ENCODE measurements at regions not wholly inside any gene's neighbourhood (a gene's known extent, or its start where the extent isn't known, plus 50 kb on each side); places are given as distances from the start of the nearest gene placed in this dataset.
A peak's percentile ranks its signal among the peaks of the same experiment; 100 is the strongest.
"Not testable (repeated sequence)": the region's sequence is repeated elsewhere in the genome, so short reads cannot be mapped to it uniquely, and the experiment has no call there.

GRCh38 chrX:99271641-99272040 is 1138.4 kb downstream of the PCDH19 start:
- ATAC-seq (no peak), DNase-seq (no peak)
- Histone ChIP-seq H3K4me1 (no peaks in the 10 kb centered on the region), H3K27me3 (no peaks in the 10 kb centered on the region), H3K9me3 (no peaks in the 10 kb centered on the region), H3K27ac (no peak overlapping the region), H3K36me3 (no peaks in the 10 kb centered on the region), H3K4me3 (no peak overlapping the region)
- intact Hi-C loops (cut with DNase I), result no loop called here
- TF ChIP-seq, protein P1, sequence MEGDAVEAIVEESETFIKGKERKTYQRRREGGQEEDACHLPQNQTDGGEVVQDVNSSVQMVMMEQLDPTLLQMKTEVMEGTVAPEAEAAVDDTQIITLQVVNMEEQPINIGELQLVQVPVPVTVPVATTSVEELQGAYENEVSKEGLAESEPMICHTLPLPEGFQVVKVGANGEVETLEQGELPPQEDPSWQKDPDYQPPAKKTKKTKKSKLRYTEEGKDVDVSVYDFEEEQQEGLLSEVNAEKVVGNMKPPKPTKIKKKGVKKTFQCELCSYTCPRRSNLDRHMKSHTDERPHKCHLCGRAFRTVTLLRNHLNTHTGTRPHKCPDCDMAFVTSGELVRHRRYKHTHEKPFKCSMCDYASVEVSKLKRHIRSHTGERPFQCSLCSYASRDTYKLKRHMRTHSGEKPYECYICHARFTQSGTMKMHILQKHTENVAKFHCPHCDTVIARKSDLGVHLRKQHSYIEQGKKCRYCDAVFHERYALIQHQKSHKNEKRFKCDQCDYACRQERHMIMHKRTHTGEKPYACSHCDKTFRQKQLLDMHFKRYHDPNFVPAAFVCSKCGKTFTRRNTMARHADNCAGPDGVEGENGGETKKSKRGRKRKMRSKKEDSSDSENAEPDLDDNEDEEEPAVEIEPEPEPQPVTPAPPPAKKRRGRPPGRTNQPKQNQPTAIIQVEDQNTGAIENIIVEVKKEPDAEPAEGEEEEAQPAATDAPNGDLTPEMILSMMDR (IDR thresholded peaks at IDR 0.05), result no peak

- DNase-seq (no peak), ATAC-seq (no peak)
- intact Hi-C loops (cut with DNase I), result no loop called here
- TF ChIP-seq, protein P1 (IDR thresholded peaks at IDR 0.05), result no peak
- no peaks in the 10 kb centered on the region for H3K4me1 ChIP-seq
- no peaks in the 10 kb centered on the region for H3K36me3 ChIP-seq
- no peaks in the 10 kb centered on the region for H3K9me3 ChIP-seq
- no peaks in the 10 kb centered on the region for H3K27me3 ChIP-seq
- no peak overlapping the region for H3K4me3 ChIP-seq
- H3K27ac ChIP-seq, result no peak overlapping the region
These were observed 1143.8 kb downstream of the PCDH19 start for GRCh38 chrX:99266255-99266654.

GRCh38 chrX:99248180-99248579 is 1161.9 kb downstream of the PCDH19 start:
- Histone ChIP-seq H3K4me1 (no peaks in the 10 kb centered on the region), H3K9me3 (no peaks in the 10 kb centered on the region), H3K27me3 (no peaks in the 10 kb centered on the region), H3K4me3 (no peak overlapping the region), H3K27ac (no peak overlapping the region), H3K36me3 (no peaks in the 10 kb centered on the region)
- ATAC-seq (no peak), DNase-seq (no peak)
- intact Hi-C loops (cut with DNase I), result no loop called here
- TF ChIP-seq, protein P1 (IDR thresholded peaks at IDR 0.05), result no peak

- TF ChIP-seq, protein P1 (IDR thresholded peaks at IDR 0.05), result no peak
- Histone ChIP-seq H3K9me3 (no peaks in the 10 kb centered on the region), H3K4me3 (no peak overlapping the region), H3K36me3 (no peaks in the 10 kb centered on the region), H3K27ac (no peak overlapping the region), H3K4me1 (no peaks in the 10 kb centered on the region), H3K27me3 (no peaks in the 10 kb centered on the region)
- ATAC-seq, result no peak
- no peak for DNase-seq
- intact Hi-C loops (cut with DNase I), result no loop called here
These were observed 1168.1 kb downstream of the PCDH19 start for GRCh38 chrX:99242001-99242400.

DNA sequence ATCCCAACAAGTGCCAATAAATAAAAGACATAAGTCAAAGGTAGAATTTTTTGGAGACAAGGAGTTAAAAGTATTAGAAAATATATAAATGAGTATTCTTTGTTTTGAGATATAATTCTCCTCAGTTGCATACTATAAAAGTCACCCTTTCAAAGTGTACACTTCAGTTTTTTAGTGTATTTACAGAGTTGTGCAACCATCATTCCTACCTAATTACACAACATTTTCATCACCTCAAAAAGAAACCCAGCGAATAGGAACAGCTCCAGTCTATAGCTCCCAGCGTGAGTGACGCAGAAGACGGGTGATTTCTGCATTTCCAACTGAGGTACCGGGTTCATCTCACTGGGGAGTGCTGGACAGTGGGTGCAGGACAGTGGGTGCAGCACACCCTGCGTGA is 1175.7 kb downstream of the PCDH19 start:
- intact Hi-C loops (cut with DNase I); H3K36me3 ChIP-seq; H3K4me3 ChIP-seq; H3K9me3 ChIP-seq; H3K27me3 ChIP-seq; H3K4me1 ChIP-seq; H3K27ac ChIP-seq; DNase-seq: not testable (repeated sequence)
- peak; percentile 40 for ATAC-seq

GRCh38 chrX:99192421-99192820 is 1217.7 kb downstream of the PCDH19 start:
- TF ChIP-seq, protein P1 (IDR thresholded peaks at IDR 0.05), result no peak
- DNase-seq (no peak), ATAC-seq (no peak)
- Histone ChIP-seq H3K27ac (no peak overlapping the region), H3K27me3 (no peaks in the 10 kb centered on the region), H3K36me3 (no peaks in the 10 kb centered on the region), H3K9me3 (no peaks in the 10 kb centered on the region), H3K4me1 (no peaks in the 10 kb centered on the region), H3K4me3 (no peak overlapping the region)
- intact Hi-C loops (cut with DNase I), result no loop called here

Measured in upper lobe of right lung (tissue), 1 donor.